ENCODE measurements at regions not wholly inside any gene's neighbourhood (a gene's known extent, or its start where the extent isn't known, plus 50 kb on each side); places are given as distances from the start of the nearest gene placed in this dataset.

GRCh38 chr2:228840743-228841114, 430.4 kb downstream of the PID1 start:
- H3K4me3 Mint-ChIP-seq = no peak overlapping the region
- no peak overlapping the region for H3K27ac Mint-ChIP-seq
- peaks cover 1 to 16% (median 4%) of the 10 kb centered on the region in 3 donors for H3K9me3 Mint-ChIP-seq
- H3K36me3 Mint-ChIP-seq = no peaks in the 10 kb centered on the region
- no peaks in the 10 kb centered on the region for H3K27me3 Mint-ChIP-seq
- H3K4me1 Mint-ChIP-seq = no peaks in the 10 kb centered on the region

GRCh38 chr2:228840113-228840742, 430.9 kb downstream of the PID1 start:
- no peak overlapping the region for H3K27ac Mint-ChIP-seq
- H3K36me3 Mint-ChIP-seq = no peaks in the 10 kb centered on the region
- H3K4me1 Mint-ChIP-seq = no peaks in the 10 kb centered on the region
- H3K9me3 Mint-ChIP-seq = peaks cover 1 to 16% (median 4%) of the 10 kb centered on the region in 3 donors
- no peaks in the 10 kb centered on the region for H3K27me3 Mint-ChIP-seq
- H3K4me3 Mint-ChIP-seq = no peak overlapping the region

- Mint-ChIP-seq H3K9me3 (peaks cover 1 to 16% (median 3%) of the 10 kb centered on the region in 3 donors), H3K27me3 (no peaks in the 10 kb centered on the region), H3K27ac (no peak overlapping the region)
Measured at GRCh38 chr2:228839421-228839876, 431.6 kb downstream of the PID1 start.

GRCh38 chr2:228838819-228839218, 432.3 kb downstream of the PID1 start:
- Mint-ChIP-seq H3K4me1 (no peaks in the 10 kb centered on the region), H3K27me3 (no peaks in the 10 kb centered on the region), H3K4me3 (no peak overlapping the region), H3K36me3 (no peaks in the 10 kb centered on the region), H3K27ac (no peak overlapping the region), H3K9me3 (peaks cover 0 to 16% (median 2%) of the 10 kb centered on the region in 3 donors)

More at GRCh38 chr2:228839421-228839876, 431.6 kb downstream of the PID1 start:
- Mint-ChIP-seq H3K4me3 (no peak overlapping the region), H3K4me1 (no peaks in the 10 kb centered on the region), H3K36me3 (no peaks in the 10 kb centered on the region)

- Mint-ChIP-seq H3K27me3 (no peaks in the 10 kb centered on the region), H3K27ac (no peak overlapping the region), H3K36me3 (no peaks in the 10 kb centered on the region), H3K4me3 (no peak overlapping the region), H3K9me3 (peaks cover 0 to 7% (median 5%) of the 10 kb centered on the region in 3 donors), H3K4me1 (no peaks in the 10 kb centered on the region)
Measured at GRCh38 chr2:228828397-228828796, 442.7 kb downstream of the PID1 start.

GRCh38 chr2:228827056-228827700, 443.9 kb downstream of the PID1 start:
- Mint-ChIP-seq H3K4me3 (no peak overlapping the region), H3K27ac (peak overlapping the region in 1 of 3 donors; percentile 9), H3K36me3 (no peaks in the 10 kb centered on the region), H3K27me3 (no peaks in the 10 kb centered on the region), H3K9me3 (peaks cover 0 to 7% (median 5%) of the 10 kb centered on the region in 3 donors), H3K4me1 (no peaks in the 10 kb centered on the region)

- H3K4me1 Mint-ChIP-seq = no peaks in the 10 kb centered on the region
- no peaks in the 10 kb centered on the region for H3K27me3 Mint-ChIP-seq
- no peak overlapping the region for H3K4me3 Mint-ChIP-seq
- H3K36me3 Mint-ChIP-seq = no peaks in the 10 kb centered on the region
- H3K9me3 Mint-ChIP-seq = peaks cover 0 to 5% (median 0%) of the 10 kb centered on the region in 3 donors
- H3K27ac Mint-ChIP-seq = no peak overlapping the region
Measured at GRCh38 chr2:228819701-228820100, 451.4 kb downstream of the PID1 start.

- peaks cover 2 to 17% (median 3%) of the 10 kb centered on the region in 3 donors for H3K9me3 Mint-ChIP-seq
- H3K36me3 Mint-ChIP-seq = peaks cover 2% of the 10 kb centered on the region
- no peak overlapping the region for H3K4me3 Mint-ChIP-seq
- H3K27me3 Mint-ChIP-seq = no peaks in the 10 kb centered on the region
- H3K27ac Mint-ChIP-seq = no peak overlapping the region
- H3K4me1 Mint-ChIP-seq = no peaks in the 10 kb centered on the region
Measured at GRCh38 chr2:228802181-228803071, 468.7 kb downstream of the PID1 start.

- Mint-ChIP-seq H3K4me3 (no peak overlapping the region), H3K27ac (no peak overlapping the region), H3K4me1 (no peaks in the 10 kb centered on the region), H3K27me3 (no peaks in the 10 kb centered on the region), H3K36me3 (peaks cover 2% of the 10 kb centered on the region), H3K9me3 (peaks cover 2 to 17% (median 3%) of the 10 kb centered on the region in 3 donors)
Measured at GRCh38 chr2:228801451-228801850, 469.6 kb downstream of the PID1 start.

GRCh38 chr2:228799208-228799588, 471.9 kb downstream of the PID1 start:
- no peak overlapping the region for H3K27ac Mint-ChIP-seq
- peaks cover 2% of the 10 kb centered on the region for H3K36me3 Mint-ChIP-seq
- H3K27me3 Mint-ChIP-seq = no peaks in the 10 kb centered on the region
- peaks cover 2 to 17% (median 5%) of the 10 kb centered on the region in 3 donors for H3K9me3 Mint-ChIP-seq
- no peak overlapping the region for H3K4me3 Mint-ChIP-seq
- no peaks in the 10 kb centered on the region for H3K4me1 Mint-ChIP-seq

- Mint-ChIP-seq H3K27ac (no peak overlapping the region), H3K4me3 (no peak overlapping the region), H3K4me1 (no peaks in the 10 kb centered on the region), H3K36me3 (peaks cover 2% of the 10 kb centered on the region), H3K27me3 (no peaks in the 10 kb centered on the region), H3K9me3 (peaks cover 5 to 13% (median 5%) of the 10 kb centered on the region in 3 donors)
Measured at GRCh38 chr2:228798458-228799207, 472.5 kb downstream of the PID1 start.

GRCh38 chr2:228796386-228796785, 474.7 kb downstream of the PID1 start:
- peaks cover 5 to 17% (median 7%) of the 10 kb centered on the region in 3 donors for H3K9me3 Mint-ChIP-seq

GRCh38 chr2:228793116-228793515, 478.0 kb downstream of the PID1 start:
- Mint-ChIP-seq H3K4me1 (no peaks in the 10 kb centered on the region), H3K36me3 (no peaks in the 10 kb centered on the region), H3K27me3 (no peaks in the 10 kb centered on the region), H3K27ac (no peak overlapping the region), H3K4me3 (no peak overlapping the region), H3K9me3 (peaks cover 3 to 5% (median 4%) of the 10 kb centered on the region in 3 donors)

More at GRCh38 chr2:228796386-228796785, 474.7 kb downstream of the PID1 start:
- peaks cover 2% of the 10 kb centered on the region for H3K36me3 Mint-ChIP-seq
- no peak overlapping the region for H3K4me3 Mint-ChIP-seq
- H3K4me1 Mint-ChIP-seq = no peaks in the 10 kb centered on the region
- H3K27me3 Mint-ChIP-seq = no peaks in the 10 kb centered on the region
- H3K27ac Mint-ChIP-seq = no peak overlapping the region

GRCh38 chr2:228786901-228787300, 484.2 kb downstream of the PID1 start:
- no peaks in the 10 kb centered on the region for H3K27me3 Mint-ChIP-seq
- no peak overlapping the region for H3K4me3 Mint-ChIP-seq
- H3K36me3 Mint-ChIP-seq = no peaks in the 10 kb centered on the region
- H3K4me1 Mint-ChIP-seq = no peaks in the 10 kb centered on the region
- peaks cover 0 to 7% (median 2%) of the 10 kb centered on the region in 3 donors for H3K9me3 Mint-ChIP-seq
- no peak overlapping the region for H3K27ac Mint-ChIP-seq

Data from IgD-negative memory B cell (primary cell).